HCT116 (cell line): ENCODE measurements at regions not wholly inside any gene's neighbourhood (a gene's known extent, or its start where the extent isn't known, plus 50 kb on each side); places are given as distances from the start of the nearest gene placed in this dataset.

ENCODE experiments used
- CTCF ChIP-seq, 3 experiments: fragments of 200-600 bp in 1 of 3; sonication (generic) in 1 of 3; IDR thresholded peaks in 2 of 3; conservative IDR thresholded peaks in 1 of 3; 2 replicates each; pipeline ENCODE4 v1.5.1; 2012 to 2017; ENCODE audit warnings: low read depth in 2 of 3, low read length in 2 of 3, antibody characterized with exemption in 1 of 3, borderline replicate concordance in 1 of 3, control low read depth in 1 of 3, mild to moderate bottlenecking in 1 of 3, mixed read lengths in 1 of 3, mixed run types in 1 of 3, moderate library complexity in 1 of 3; ENCODE audit not compliant: insufficient read depth in 1 of 3
- EGR1 ChIP-seq: IDR thresholded peaks from 2 replicates; pipeline ENCODE4 v1.6.1; 2012; ENCODE audit warnings: low read depth
- EZH2 ChIP-seq: fragments of 200-600 bp; sonication (generic); IDR thresholded peaks from 2 replicates; pipeline ENCODE4 v1.6.1; 2017; ENCODE audit warnings: antibody characterized with exemption, mixed run types
- FOSL1 ChIP-seq: IDR thresholded peaks from 2 replicates; pipeline ENCODE4 v1.6.1; 2012; ENCODE audit warnings: low read depth
- MAX ChIP-seq: IDR thresholded peaks from 2 replicates; pipeline ENCODE4 v1.6.1; 2012
- POLR2A ChIP-seq: IDR thresholded peaks from 2 replicates; pipeline ENCODE4 v1.7.0; 2011; ENCODE audit warnings: borderline replicate concordance; ENCODE audit not compliant: insufficient read depth, insufficient read length; ENCODE audit errors: extremely low read depth
- POLR2AphosphoS5 ChIP-seq: IDR thresholded peaks from 2 replicates; pipeline ENCODE4 v1.6.1; 2011; ENCODE audit warnings: mild to moderate bottlenecking, low read depth, low read length, moderate library complexity
- YY1 ChIP-seq: IDR thresholded peaks from 2 replicates; pipeline ENCODE4 v1.6.1; 2011; ENCODE audit warnings: low read length, low read depth, moderate library complexity, mild to moderate bottlenecking; ENCODE audit not compliant: insufficient replicate concordance; ENCODE audit errors: extremely low read depth
- ZFX ChIP-seq: fragments of 450-650 bp; IDR thresholded peaks from 2 replicates; pipeline ENCODE4 v1.6.1; 2017
- TF ChIP-seq, protein P1 (sequence below): IDR thresholded peaks from 2 replicates; pipeline ENCODE4 v1.6.1; 2012

GRCh38 chr5:135233477-135233876, 165.6 kb downstream of the MACROH2A1 start:
- TF ChIP-seq CTCF (IDR thresholded peaks at IDR 0.05 in 2 of 3, conservative IDR thresholded peaks at IDR 0.05 in 1 of 3; ENCODE audit: borderline replicate concordance in 1 of 3, insufficient read depth in 1 of 3, low read depth in 2 of 3, low read length in 2 of 3) (no peak), FOSL1 (no peak), MAX (no peak), POLR2A (no peak), POLR2AphosphoS5 (no peak), EGR1 (no peak), YY1 (no peak), EZH2 (no peak), ZFX (no peak)
- TF ChIP-seq, protein P1, sequence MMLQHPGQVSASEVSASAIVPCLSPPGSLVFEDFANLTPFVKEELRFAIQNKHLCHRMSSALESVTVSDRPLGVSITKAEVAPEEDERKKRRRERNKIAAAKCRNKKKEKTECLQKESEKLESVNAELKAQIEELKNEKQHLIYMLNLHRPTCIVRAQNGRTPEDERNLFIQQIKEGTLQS = no peak
